ENCODE measurements at regions not wholly inside any gene's neighbourhood (a gene's known extent, or its start where the extent isn't known, plus 50 kb on each side); places are given as distances from the start of the nearest gene placed in this dataset.

DNA sequence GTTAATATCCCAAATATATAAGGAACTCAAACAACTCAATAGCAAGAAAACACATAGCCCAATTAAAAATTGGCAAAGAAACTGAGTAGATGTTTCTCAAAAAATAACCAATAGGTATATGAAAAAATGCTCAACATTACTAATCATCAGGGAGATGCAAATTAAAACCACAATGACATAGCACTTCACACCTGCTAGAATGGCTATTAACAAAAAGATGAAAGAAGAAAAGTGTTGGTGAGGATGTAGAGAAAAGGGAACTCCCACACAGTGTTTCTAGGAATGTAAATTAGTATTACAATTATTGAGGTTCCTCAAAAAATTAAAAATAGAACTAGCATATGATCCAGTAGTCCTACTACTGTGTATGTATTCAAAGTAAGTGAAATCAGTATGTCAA is 1212.8 kb downstream of the DIAPH3 start (continued):
- TF ChIP-seq EP300 (IDR thresholded peaks at IDR 0.05; ENCODE audit: borderline replicate concordance in 1 of 2, control insufficient read depth in 1 of 2, low read depth in 2 of 2, low read length in 2 of 2) (0 out of 4 replicates have a peak, but pooled peaks of 1 of the 2 experiments have one; percentile 48), ATF7 (IDR thresholded peaks at IDR 0.05; ENCODE audit: low read depth) (peak; percentile 80), EZH2 (IDR thresholded peaks at IDR 0.05; ENCODE audit: borderline replicate concordance, control insufficient read depth, low read depth, low read length) (no peak), FOXK2 (IDR thresholded peaks at IDR 0.05) (no peak), BCL11A (IDR thresholded peaks at IDR 0.05; ENCODE audit: low read depth, low read length) (no peak), IKZF2 (IDR thresholded peaks at IDR 0.05) (peak; percentile 18 to 62; a peak in 3 of 4 replicates), MEF2B (IDR thresholded peaks at IDR 0.05; ENCODE audit: partially characterized antibody, poor library complexity, severe bottlenecking) (peak; percentile 59), MYC (IDR thresholded peaks at IDR 0.05; ENCODE audit: insufficient read depth, insufficient read length, insufficient replicate concordance, low read length, severe bottlenecking) (no peak), IRF3 (IDR thresholded peaks at IDR 0.05) (no peak), TCF12 (IDR thresholded peaks at IDR 0.05; ENCODE audit: low read depth, low read length) (no peak), ELK1 (IDR thresholded peaks at IDR 0.05; ENCODE audit: low read depth, low read length) (no peak), MEF2A (IDR thresholded peaks at IDR 0.05; ENCODE audit: insufficient read depth, low read depth, low read length) (no peak), WRNIP1 (IDR thresholded peaks at IDR 0.05; ENCODE audit: borderline replicate concordance, low read depth, low read length) (no peak), MTA2 (IDR thresholded peaks at IDR 0.05; ENCODE audit: low read depth) (peak; percentile 90), CREM (IDR thresholded peaks at IDR 0.05; ENCODE audit: low read depth) (no peak), RELA (IDR thresholded peaks at IDR 0.05; ENCODE audit: borderline replicate concordance, partially characterized antibody) (no peak)
- TF ChIP-seq, protein P1, sequence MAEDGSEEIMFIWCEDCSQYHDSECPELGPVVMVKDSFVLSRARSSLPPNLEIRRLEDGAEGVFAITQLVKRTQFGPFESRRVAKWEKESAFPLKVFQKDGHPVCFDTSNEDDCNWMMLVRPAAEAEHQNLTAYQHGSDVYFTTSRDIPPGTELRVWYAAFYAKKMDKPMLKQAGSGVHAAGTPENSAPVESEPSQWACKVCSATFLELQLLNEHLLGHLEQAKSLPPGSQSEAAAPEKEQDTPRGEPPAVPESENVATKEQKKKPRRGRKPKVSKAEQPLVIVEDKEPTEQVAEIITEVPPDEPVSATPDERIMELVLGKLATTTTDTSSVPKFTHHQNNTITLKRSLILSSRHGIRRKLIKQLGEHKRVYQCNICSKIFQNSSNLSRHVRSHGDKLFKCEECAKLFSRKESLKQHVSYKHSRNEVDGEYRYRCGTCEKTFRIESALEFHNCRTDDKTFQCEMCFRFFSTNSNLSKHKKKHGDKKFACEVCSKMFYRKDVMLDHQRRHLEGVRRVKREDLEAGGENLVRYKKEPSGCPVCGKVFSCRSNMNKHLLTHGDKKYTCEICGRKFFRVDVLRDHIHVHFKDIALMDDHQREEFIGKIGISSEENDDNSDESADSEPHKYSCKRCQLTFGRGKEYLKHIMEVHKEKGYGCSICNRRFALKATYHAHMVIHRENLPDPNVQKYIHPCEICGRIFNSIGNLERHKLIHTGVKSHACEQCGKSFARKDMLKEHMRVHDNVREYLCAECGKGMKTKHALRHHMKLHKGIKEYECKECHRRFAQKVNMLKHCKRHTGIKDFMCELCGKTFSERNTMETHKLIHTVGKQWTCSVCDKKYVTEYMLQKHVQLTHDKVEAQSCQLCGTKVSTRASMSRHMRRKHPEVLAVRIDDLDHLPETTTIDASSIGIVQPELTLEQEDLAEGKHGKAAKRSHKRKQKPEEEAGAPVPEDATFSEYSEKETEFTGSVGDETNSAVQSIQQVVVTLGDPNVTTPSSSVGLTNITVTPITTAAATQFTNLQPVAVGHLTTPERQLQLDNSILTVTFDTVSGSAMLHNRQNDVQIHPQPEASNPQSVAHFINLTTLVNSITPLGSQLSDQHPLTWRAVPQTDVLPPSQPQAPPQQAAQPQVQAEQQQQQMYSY (CRISPR knock-in tag; IDR thresholded peaks at IDR 0.05), result no peak
- TF ChIP-seq, protein P2, sequence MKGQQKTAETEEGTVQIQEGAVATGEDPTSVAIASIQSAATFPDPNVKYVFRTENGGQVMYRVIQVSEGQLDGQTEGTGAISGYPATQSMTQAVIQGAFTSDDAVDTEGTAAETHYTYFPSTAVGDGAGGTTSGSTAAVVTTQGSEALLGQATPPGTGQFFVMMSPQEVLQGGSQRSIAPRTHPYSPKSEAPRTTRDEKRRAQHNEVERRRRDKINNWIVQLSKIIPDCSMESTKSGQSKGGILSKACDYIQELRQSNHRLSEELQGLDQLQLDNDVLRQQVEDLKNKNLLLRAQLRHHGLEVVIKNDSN (IDR thresholded peaks at IDR 0.05; ENCODE audit: borderline replicate concordance, extremely low read length, insufficient read depth, low read depth, low read length), result no peak
